Heart left ventricle (tissue), 16 donors: ENCODE measurements at regions not wholly inside any gene's neighbourhood (a gene's known extent, or its start where the extent isn't known, plus 50 kb on each side); places are given as distances from the start of the nearest gene placed in this dataset.

ENCODE experiments used
- ATAC-seq, 4 donors: fragments of 200-7000 bp; cut with Tn5 transposase; one replicate each; pipeline ENCODE4 v1.9.1; 2020 to 2022; ENCODE audit warnings: moderate library complexity in 4 of 4, mild to moderate bottlenecking in 3 of 4, moderate number of reproducible peaks in 1 of 4
- DNase-seq, 5 donors: peaks; one replicate each; pipeline ENCODE4 v3.0.0-alpha.2; 2020
- H3K27ac ChIP-seq, 12 donors: fragments of 200-600 bp; sonication (generic) in 4 of 12; one replicate each; pipeline versions ENCODE4 v1.5.0 to v1.8.0; 2016 to 2022; ENCODE audit warnings: mild to moderate bottlenecking in 2 of 12
- H3K27me3 ChIP-seq, 9 donors: fragments of 200-600 bp; sonication (generic) in 2 of 9; one replicate each; pipeline versions ENCODE4 v1.5.1 to v1.8.0; 2016 to 2022; ENCODE audit warnings: mild to moderate bottlenecking in 3 of 9
- H3K36me3 ChIP-seq, 9 donors: fragments of 200-600 bp; sonication (generic) in 2 of 9; one replicate each; pipeline versions ENCODE4 v1.5.0 to v1.8.0; 2018 to 2022; ENCODE audit warnings: mild to moderate bottlenecking in 2 of 9
- H3K4me1 ChIP-seq, 12 donors: fragments of 200-600 bp; sonication (generic) in 4 of 12; one replicate each; pipeline versions ENCODE4 v1.5.0 to v1.8.0; 2016 to 2022; ENCODE audit warnings: mild to moderate bottlenecking in 3 of 12
- H3K4me3 ChIP-seq, 12 donors: fragments of 200-600 bp; sonication (generic) in 4 of 12; one replicate each; pipeline versions ENCODE4 v1.5.0 to v1.8.0; 2017 to 2022; ENCODE audit warnings: mild to moderate bottlenecking in 9 of 12, moderate library complexity in 4 of 12
- H3K9me3 ChIP-seq, 12 donors: fragments of 200-600 bp; sonication (generic) in 4 of 12; one replicate each; pipeline versions ENCODE4 v1.5.0 to v1.8.0; 2016 to 2022; ENCODE audit warnings: mild to moderate bottlenecking in 1 of 12
- POLR2A ChIP-seq, 2 donors: fragments of 450-650 bp; IDR thresholded peaks; one replicate each; pipeline ENCODE4 v1.6.1; 2017; ENCODE audit warnings: antibody characterized with exemption in 2 of 2, mild to moderate bottlenecking in 2 of 2, moderate library complexity in 2 of 2
- WGBS, 4 donors: extraction: QIAGEN DNeasy Blood & Tissue Kit in 2 of 4; methylation state at CpG; one replicate each; pipeline versions ENCODE4 v1.1.5 to v1.1.7; 2013 to 2018; 5-methylcytosine and 5-hydroxymethylcytosine counted together
- intact Hi-C, 10 donors: fragments of 100-400 bp; cut with DNase I; formaldehyde crosslinking; loops; one replicate each; pipeline versions ENCODE4 v1.11.1 to v1.14.2; 2022
- TF ChIP-seq, protein P1 (sequence below), 12 donors: fragments of 200-600 bp; sonication (generic) in 4 of 12; IDR thresholded peaks; one replicate each; pipeline versions ENCODE4 v1.5.0 to v1.8.0; 2018 to 2022; ENCODE audit warnings: antibody characterized with exemption in 12 of 12, mild to moderate bottlenecking in 5 of 12
- donor health status: ischemic (EF 13 %, LVEDD 7.1; RV severe dilation, severe dysfunction).
- donor health status: healthy with polysubstance abuse.
- donor health status: DM: no; HTN: yes; CAD: no.
- donor health status: DM: no; HTN: no; CAD: no.
- donor health status: ischemic (EF 25% LVEDD 6.9; RV normal size, moderate dysfunction).
- donor health status: ischemic (EF 25% LVEDD 5.7; RV mildly dilated, moderate dysfunction).
- donor health status: healthy.
- donor health status: DM: yes; HTN: yes; CAD: no.
- donor health status: ischemic (EF 35%, LVEDD 5.7; RV mildly dilated, moderate dysfunction).
- donor health status: nonischemic (EF 11% LVEDD 7.7; RV severe dilation, severe dysfunction).
- donor health status: DM: yes; HTN: yes; CAD: no.
- donor health status: PGD.
- donor health status: ischemic (EF 29% LVEDD 5.4; RV normal size, mild dysfunction).
- donor health status: nonischemic (EF 23%, LVEDD 6.1; RV moderate dilation, normal function).

DNA sequence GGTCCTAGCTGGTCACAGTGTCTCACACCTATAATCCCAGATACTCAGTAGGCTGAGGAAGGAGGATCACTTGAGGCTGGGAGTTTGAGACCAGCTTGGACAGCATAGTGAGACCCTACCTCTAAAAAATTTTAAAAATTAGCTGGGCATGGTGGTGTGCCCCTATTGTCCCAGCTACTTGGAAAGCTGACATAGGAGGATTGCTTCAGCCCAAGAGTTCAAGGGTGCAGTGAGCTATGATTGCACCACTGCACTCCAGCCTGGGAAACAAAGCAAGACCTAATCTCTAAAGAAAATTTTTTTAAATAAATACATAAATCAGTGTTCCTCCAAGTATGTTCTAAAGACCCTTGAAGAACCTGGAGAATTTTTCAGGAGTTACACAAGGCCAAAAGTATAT lies 50.6 kb upstream of the GNAO1 start:
- no peak for TF ChIP-seq POLR2A (IDR thresholded peaks at IDR 0.05)
- TF ChIP-seq, protein P1, sequence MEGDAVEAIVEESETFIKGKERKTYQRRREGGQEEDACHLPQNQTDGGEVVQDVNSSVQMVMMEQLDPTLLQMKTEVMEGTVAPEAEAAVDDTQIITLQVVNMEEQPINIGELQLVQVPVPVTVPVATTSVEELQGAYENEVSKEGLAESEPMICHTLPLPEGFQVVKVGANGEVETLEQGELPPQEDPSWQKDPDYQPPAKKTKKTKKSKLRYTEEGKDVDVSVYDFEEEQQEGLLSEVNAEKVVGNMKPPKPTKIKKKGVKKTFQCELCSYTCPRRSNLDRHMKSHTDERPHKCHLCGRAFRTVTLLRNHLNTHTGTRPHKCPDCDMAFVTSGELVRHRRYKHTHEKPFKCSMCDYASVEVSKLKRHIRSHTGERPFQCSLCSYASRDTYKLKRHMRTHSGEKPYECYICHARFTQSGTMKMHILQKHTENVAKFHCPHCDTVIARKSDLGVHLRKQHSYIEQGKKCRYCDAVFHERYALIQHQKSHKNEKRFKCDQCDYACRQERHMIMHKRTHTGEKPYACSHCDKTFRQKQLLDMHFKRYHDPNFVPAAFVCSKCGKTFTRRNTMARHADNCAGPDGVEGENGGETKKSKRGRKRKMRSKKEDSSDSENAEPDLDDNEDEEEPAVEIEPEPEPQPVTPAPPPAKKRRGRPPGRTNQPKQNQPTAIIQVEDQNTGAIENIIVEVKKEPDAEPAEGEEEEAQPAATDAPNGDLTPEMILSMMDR (IDR thresholded peaks at IDR 0.05), result no peak
- no peak overlapping the region for H3K4me3 ChIP-seq
- H3K4me1 ChIP-seq, result peaks cover 0 to 6% (median 0%) of the 10 kb centered on the region in 12 donors
- no peak overlapping the region for H3K27ac ChIP-seq
- ATAC-seq (no peak), DNase-seq (no peak)
- no peaks in the 10 kb centered on the region for H3K9me3 ChIP-seq
- intact Hi-C loops, result no loop called here
- no peaks in the 10 kb centered on the region for H3K36me3 ChIP-seq
- no peaks in the 10 kb centered on the region for H3K27me3 ChIP-seq

DNA sequence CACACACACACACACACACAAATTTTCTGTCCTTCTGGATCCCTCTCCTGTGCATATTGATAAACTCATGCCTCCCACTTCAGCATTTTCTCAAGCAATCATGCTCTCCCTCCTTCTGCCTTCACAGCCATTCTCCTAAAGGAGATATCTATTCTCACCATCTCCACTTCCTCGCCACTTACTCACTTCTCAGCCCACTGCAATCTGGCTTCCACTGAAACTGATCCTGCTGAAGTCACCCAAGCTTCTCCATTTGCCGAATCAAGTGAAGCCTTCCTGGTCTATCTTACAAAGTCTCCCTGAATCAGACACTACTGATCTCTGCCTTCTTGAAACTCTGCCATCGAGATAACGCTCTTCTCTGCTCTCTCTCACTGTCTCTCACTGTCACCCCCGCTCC lies 54.0 kb upstream of the GNAO1 start:
- H3K36me3 ChIP-seq, result no peaks in the 10 kb centered on the region

DNA sequence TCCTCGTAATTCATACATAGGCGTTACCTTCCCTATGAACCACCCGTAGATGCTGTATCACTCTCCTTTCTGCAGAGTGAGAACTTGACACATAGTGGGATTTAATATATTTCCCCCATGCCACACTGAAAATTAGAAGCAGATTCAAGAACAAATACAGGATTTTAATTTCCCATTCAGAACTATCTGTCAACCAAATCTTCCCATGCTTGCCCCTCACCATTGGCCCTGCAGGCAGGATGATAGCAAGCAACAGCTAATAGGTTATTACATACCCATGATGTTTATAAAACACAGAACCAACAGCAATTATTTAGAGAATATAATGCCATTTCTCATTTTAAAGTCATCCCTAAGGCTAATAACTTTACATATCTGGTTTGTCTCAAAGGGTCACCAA lies 55.0 kb upstream of the GNAO1 start:
- H3K4me3 ChIP-seq, result no peak overlapping the region
- WGBS, 4 donors, result 61 to 88% (median 87%) methylated on average over 3 of the region's 3 CpGs
- ATAC-seq (no peak), DNase-seq (no peak)
- intact Hi-C loops, result no loop called here
- H3K4me1 ChIP-seq, result no peaks in the 10 kb centered on the region
- H3K27ac ChIP-seq, result no peak overlapping the region
- no peaks in the 10 kb centered on the region for H3K9me3 ChIP-seq
- no peaks in the 10 kb centered on the region for H3K27me3 ChIP-seq
- H3K36me3 ChIP-seq, result no peaks in the 10 kb centered on the region
- TF ChIP-seq, protein P1 (IDR thresholded peaks at IDR 0.05), result no peak
- no peak for TF ChIP-seq POLR2A (IDR thresholded peaks at IDR 0.05)

More for the DNA sequence above, 54.0 kb upstream of the GNAO1 start:
- Histone ChIP-seq H3K27ac (no peak overlapping the region), H3K4me3 (no peak overlapping the region), H3K9me3 (no peaks in the 10 kb centered on the region), H3K27me3 (no peaks in the 10 kb centered on the region), H3K4me1 (no peaks in the 10 kb centered on the region)
- DNase-seq (no peak), ATAC-seq (no peak)
- WGBS, 4 donors, result 44 to 58% (median 51%) methylated on average over 5 of the region's 5 CpGs
- intact Hi-C loops, result no loop called here
- no peak for TF ChIP-seq POLR2A (IDR thresholded peaks at IDR 0.05)
- TF ChIP-seq, protein P1 (IDR thresholded peaks at IDR 0.05), result no peak

DNA sequence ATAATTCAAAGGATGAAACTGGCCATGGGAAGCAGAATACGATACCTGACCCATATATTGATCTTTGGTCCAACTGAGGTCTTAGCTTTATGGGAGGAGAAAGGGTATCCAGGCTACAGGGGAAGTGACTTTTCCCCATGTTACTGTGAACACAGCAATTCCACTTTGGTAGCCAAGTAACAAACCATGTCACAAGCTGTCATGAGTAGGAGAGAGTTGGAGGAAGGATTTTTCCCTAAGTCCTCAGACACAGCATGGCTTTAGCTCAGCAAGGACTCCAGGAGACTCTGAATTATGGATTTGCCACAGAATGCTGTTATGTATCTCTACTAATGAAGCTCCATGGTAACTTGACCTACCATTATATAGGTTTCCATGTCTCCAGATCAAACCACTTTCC lies 56.5 kb upstream of the GNAO1 start:
- no peak for ATAC-seq
- 61 to 78% (median 69%) methylated on average over 1 of the region's 1 CpG for WGBS, 4 donors
- Histone ChIP-seq H3K4me3 (no peak overlapping the region), H3K4me1 (no peaks in the 10 kb centered on the region), H3K9me3 (no peaks in the 10 kb centered on the region), H3K27me3 (no peaks in the 10 kb centered on the region), H3K36me3 (no peaks in the 10 kb centered on the region), H3K27ac (no peak overlapping the region)
- intact Hi-C loops, result no loop called here
- TF ChIP-seq, protein P1 (IDR thresholded peaks at IDR 0.05), result no peak
- TF ChIP-seq POLR2A (IDR thresholded peaks at IDR 0.05), result no peak
- DNase-seq, result no peak
